ENCODE measurements at regions not wholly inside any gene's neighbourhood (a gene's known extent, or its start where the extent isn't known, plus 50 kb on each side); places are given as distances from the start of the nearest gene placed in this dataset.

DNA sequence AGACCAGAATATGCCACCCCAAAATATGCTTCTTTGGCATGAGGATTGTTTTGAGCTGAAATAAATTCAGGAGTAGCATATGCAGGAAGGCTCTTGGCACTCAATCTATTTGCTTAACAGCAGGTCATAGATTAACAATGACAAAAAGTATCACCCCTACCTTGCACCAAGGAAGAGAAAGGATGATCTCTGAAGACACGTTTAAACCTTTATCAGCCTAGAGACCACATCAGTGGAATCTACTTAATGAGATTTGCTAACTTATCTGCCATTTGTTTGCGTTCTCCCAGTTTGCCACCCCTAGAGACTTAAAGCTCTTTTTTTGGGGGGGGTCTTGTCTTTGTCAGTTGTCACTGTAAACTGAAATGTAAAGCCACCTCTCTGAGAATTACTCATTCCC, 1278.7 kb upstream of the USP15 start:
- H3K9me1 ChIP-seq (ENCODE audit: control insufficient read depth, insufficient read depth, low read length), result no peaks in the 10 kb centered on the region
- H3K27ac ChIP-seq (ENCODE audit: extremely low read depth, low read depth, low read length), result no peak overlapping the region
- in situ Hi-C loops (cut with MboI) (no loop called here), intact Hi-C loops (cut with micrococcal nuclease) (no loop called here)
- DNase-seq (ENCODE audit: extremely low read depth in 1 of 4, low spot score in 3 of 4) (no peak), FAIRE-seq (no peak), ATAC-seq (no peak)
- H4K20me1 ChIP-seq (replicated peaks; ENCODE audit: control insufficient read depth, insufficient read depth, low read length), result no peaks in the 10 kb centered on the region
- BruUV-seq (replicated peaks), result no TSS peak
- no peak overlapping the region for H3K4me3 ChIP-seq
- no peaks in the 10 kb centered on the region for H3K36me3 ChIP-seq (ENCODE audit: control insufficient read depth, insufficient read depth, low read length)
- H3K9ac ChIP-seq (ENCODE audit: insufficient read depth in 1 of 2, low read depth in 2 of 2, low read length in 2 of 2), result no peak overlapping the region
- ChIA-PET POLR2A (no interaction called here), CTCF (ENCODE audit: low intra/inter-chr PET ratio) (no interaction called here)
- H3K27me3 ChIP-seq (ENCODE audit: control insufficient read depth in 2 of 2, insufficient read depth in 2 of 2, low read length in 2 of 2), result no peaks in the 10 kb centered on the region
- no peaks in the 10 kb centered on the region for H3K9me3 ChIP-seq (replicated peaks; ENCODE audit: control insufficient read depth, insufficient read depth, low read depth, low read length)
- TF ChIP-seq, protein P1, sequence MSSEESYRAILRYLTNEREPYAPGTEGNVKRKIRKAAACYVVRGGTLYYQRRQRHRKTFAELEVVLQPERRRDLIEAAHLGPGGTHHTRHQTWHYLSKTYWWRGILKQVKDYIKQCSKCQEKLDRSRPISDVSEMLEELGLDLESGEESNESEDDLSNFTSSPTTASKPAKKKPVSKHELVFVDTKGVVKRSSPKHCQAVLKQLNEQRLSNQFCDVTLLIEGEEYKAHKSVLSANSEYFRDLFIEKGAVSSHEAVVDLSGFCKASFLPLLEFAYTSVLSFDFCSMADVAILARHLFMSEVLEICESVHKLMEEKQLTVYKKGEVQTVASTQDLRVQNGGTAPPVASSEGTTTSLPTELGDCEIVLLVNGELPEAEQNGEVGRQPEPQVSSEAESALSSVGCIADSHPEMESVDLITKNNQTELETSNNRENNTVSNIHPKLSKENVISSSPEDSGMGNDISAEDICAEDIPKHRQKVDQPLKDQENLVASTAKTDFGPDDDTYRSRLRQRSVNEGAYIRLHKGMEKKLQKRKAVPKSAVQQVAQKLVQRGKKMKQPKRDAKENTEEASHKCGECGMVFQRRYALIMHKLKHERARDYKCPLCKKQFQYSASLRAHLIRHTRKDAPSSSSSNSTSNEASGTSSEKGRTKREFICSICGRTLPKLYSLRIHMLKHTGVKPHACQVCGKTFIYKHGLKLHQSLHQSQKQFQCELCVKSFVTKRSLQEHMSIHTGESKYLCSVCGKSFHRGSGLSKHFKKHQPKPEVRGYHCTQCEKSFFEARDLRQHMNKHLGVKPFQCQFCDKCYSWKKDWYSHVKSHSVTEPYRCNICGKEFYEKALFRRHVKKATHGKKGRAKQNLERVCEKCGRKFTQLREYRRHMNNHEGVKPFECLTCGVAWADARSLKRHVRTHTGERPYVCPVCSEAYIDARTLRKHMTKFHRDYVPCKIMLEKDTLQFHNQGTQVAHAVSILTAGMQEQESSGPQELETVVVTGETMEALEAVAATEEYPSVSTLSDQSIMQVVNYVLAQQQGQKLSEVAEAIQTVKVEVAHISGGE (CRISPR knock-in tag; IDR thresholded peaks at IDR 0.05), result no peak
- no peak for TF ChIP-seq PTBP1 (IDR thresholded peaks at IDR 0.05; ENCODE audit: low read depth, low read length)
- TF ChIP-seq ZNF780A (CRISPR knock-in tag; IDR thresholded peaks at IDR 0.05), result no peak
- TF ChIP-seq, protein P2, sequence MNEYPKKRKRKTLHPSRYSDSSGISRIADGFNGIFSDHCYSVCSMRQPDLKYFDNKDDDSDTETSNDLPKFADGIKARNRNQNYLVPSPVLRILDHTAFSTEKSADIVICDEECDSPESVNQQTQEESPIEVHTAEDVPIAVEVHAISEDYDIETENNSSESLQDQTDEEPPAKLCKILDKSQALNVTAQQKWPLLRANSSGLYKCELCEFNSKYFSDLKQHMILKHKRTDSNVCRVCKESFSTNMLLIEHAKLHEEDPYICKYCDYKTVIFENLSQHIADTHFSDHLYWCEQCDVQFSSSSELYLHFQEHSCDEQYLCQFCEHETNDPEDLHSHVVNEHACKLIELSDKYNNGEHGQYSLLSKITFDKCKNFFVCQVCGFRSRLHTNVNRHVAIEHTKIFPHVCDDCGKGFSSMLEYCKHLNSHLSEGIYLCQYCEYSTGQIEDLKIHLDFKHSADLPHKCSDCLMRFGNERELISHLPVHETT (CRISPR knock-in tag; conservative IDR thresholded peaks at IDR 0.05 in 1 of 2, IDR thresholded peaks at IDR 0.05 in 1 of 2), result no peak
- TF ChIP-seq DPF2 (IDR thresholded peaks at IDR 0.05), result no peak
- TF ChIP-seq LCOR (CRISPR knock-in tag; IDR thresholded peaks at IDR 0.05), result no peak
- TF ChIP-seq, protein P3, sequence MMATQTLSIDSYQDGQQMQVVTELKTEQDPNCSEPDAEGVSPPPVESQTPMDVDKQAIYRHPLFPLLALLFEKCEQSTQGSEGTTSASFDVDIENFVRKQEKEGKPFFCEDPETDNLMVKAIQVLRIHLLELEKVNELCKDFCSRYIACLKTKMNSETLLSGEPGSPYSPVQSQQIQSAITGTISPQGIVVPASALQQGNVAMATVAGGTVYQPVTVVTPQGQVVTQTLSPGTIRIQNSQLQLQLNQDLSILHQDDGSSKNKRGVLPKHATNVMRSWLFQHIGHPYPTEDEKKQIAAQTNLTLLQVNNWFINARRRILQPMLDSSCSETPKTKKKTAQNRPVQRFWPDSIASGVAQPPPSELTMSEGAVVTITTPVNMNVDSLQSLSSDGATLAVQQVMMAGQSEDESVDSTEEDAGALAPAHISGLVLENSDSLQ (IDR thresholded peaks at IDR 0.05), result no peak
- TF ChIP-seq ZNF146 (CRISPR knock-in tag; IDR thresholded peaks at IDR 0.05; ENCODE audit: unreplicated experiment), result no peak
- no peak for TF ChIP-seq KDM4B (IDR thresholded peaks at IDR 0.05; ENCODE audit: borderline replicate concordance in 2 of 2, low read depth in 1 of 2)
- no peaks in the 10 kb centered on the region for H3K79me2 ChIP-seq (ENCODE audit: control insufficient read depth, insufficient read depth, low read length)
- H3K4me2 ChIP-seq (ENCODE audit: insufficient read depth, low read length), result no peak overlapping the region
- 0% methylated on average over 2 of the region's 2 CpGs for WGBS (ENCODE audit: insufficient coverage, low coverage, missing lambda C conversion rate)
- no peaks in the 10 kb centered on the region for H3K4me1 ChIP-seq (replicated peaks in 1 of 2; ENCODE audit: control insufficient read depth in 2 of 2, insufficient read depth in 2 of 2, low read length in 2 of 2)
- no peak overlapping the region for H2AFZ ChIP-seq (ENCODE audit: low read depth, low read length)

Data from K562 (cell line).